GM12891 (cell line): ENCODE measurements at regions not wholly inside any gene's neighbourhood (a gene's known extent, or its start where the extent isn't known, plus 50 kb on each side); places are given as distances from the start of the nearest gene placed in this dataset.

Experiments
- PAX5 ChIP-seq: IDR thresholded peaks from 2 replicates; pipeline ENCODE4 v1.6.1; 2011; ENCODE audit warnings: low read length, moderate library complexity, mild to moderate bottlenecking; ENCODE audit not compliant: insufficient read depth, severe bottlenecking
- POLR2A ChIP-seq: IDR thresholded peaks from 2 replicates; pipeline ENCODE4 v1.6.1; 2011; ENCODE audit warnings: low read depth, low read length, control low read depth
- POLR2AphosphoS5 ChIP-seq: IDR thresholded peaks from 2 replicates; pipeline ENCODE4 v1.6.1; 2011; ENCODE audit warnings: low read depth, low read length, control low read depth
- POU2F2 ChIP-seq: IDR thresholded peaks from 2 replicates; pipeline ENCODE4 v1.6.1; 2011; ENCODE audit warnings: low read depth, mild to moderate bottlenecking, control low read depth, low read length, moderate library complexity
- SPI1 ChIP-seq: IDR thresholded peaks from 2 replicates; pipeline ENCODE4 v1.6.1; 2011; ENCODE audit warnings: low read depth, low read length, control low read depth
- TAF1 ChIP-seq: IDR thresholded peaks from 2 replicates; pipeline ENCODE4 v1.6.1; 2011; ENCODE audit warnings: low read depth, low read length, control low read depth

GRCh38 chr5:66302344-66302743 is 158.2 kb downstream of the SREK1 start:
- TF ChIP-seq POLR2A (no peak), POU2F2 (no peak), SPI1 (no peak), TAF1 (no peak), PAX5 (no peak), POLR2AphosphoS5 (no peak)
